ENCODE measurements at regions not wholly inside any gene's neighbourhood (a gene's known extent, or its start where the extent isn't known, plus 50 kb on each side); places are given as distances from the start of the nearest gene placed in this dataset.
A peak's percentile ranks its signal among the peaks of the same experiment; 100 is the strongest.

GRCh38 chr6:89028774-89029173 lies 51.8 kb upstream of the PNRC1 start:
- intact Hi-C loops (cut with DNase I) = no loop called here
- DNase-seq = no peak

- intact Hi-C loops (cut with DNase I) = no loop called here
- DNase-seq = no peak
Measured at GRCh38 chr6:89027756-89028155, 52.8 kb upstream of the PNRC1 start.

DNA sequence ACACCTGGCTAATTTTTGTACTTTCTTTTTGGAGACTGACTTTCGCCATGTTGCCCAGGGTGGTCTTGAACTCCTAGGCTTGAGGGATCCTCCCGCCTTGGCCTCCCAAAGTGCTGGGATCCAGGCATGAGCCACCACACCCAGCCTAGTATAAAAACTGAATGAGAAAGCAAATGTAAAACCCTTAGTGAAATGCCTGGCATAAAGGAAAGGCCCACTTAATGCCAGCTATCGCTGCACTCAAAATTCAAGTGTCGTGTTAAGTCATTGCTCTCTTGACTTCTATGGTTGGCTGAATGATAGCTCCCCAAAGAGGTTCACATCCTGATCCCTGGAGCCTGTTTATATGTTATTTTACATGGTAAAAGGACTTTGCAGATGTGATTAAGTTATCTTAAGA lies 54.4 kb upstream of the PNRC1 start:
- DNase-seq = no peak
- intact Hi-C loops (cut with DNase I) = no loop called here

DNA sequence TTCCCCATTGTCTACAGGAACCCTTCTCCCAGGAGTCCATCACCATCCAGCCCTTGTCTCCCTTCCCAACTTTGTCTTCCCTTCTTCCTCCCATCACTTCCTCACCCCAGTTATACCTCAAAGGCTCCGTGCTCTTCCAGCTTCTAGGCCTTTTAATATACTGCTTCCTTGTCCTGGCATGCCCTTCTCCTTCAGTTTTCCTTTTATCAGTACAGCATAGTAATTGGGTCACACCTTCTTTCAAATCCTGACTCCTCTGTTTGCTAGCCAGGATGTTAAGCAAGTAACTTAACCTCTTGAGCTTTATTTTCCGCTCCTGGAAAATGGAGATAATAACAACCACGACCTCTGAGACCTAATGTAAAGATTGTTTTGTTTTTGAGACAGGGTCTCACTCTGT lies 54.9 kb upstream of the PNRC1 start:
- no peak for DNase-seq

GRCh38 chr6:89024456-89024855 lies 56.1 kb upstream of the PNRC1 start:
- intact Hi-C loops (cut with DNase I) = no loop called here
- DNase-seq = no peak

More for the DNA sequence above, 54.9 kb upstream of the PNRC1 start:
- intact Hi-C loops (cut with DNase I) = no loop called here

GRCh38 chr6:89023591-89024441 lies 56.7 kb upstream of the PNRC1 start:
- no peak for DNase-seq
- intact Hi-C loops (cut with DNase I) = no loop called here

GRCh38 chr6:89022798-89023197 lies 57.8 kb upstream of the PNRC1 start:
- intact Hi-C loops (cut with DNase I) = no loop called here
- peak in 1 of 42 donors; percentile 8 for DNase-seq

DNA sequence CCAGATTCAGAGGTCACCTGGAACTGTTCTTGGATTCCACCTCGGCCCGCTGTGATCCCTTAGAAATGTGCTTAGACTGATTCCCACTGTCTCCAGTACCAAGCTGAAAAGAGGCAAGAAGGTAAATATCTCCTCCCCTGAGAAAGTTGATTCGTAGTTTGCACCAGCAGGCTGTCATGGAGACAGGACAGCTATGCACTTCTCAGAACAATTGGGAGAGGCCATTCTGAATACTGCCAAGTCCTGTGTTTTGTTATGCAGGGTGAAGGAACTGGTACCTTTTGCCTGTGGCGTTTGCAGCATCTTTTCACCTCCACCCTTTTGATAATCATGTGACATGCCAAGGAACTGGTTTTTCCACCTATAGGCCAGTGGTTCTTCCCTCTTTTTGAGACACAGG lies 58.2 kb upstream of the RNGTT start:
- DNase-seq = no peak
- intact Hi-C loops (cut with DNase I) = no loop called here

GRCh38 chr6:89015971-89016370 lies 52.6 kb upstream of the RNGTT start:
- DNase-seq = no peak

DNA sequence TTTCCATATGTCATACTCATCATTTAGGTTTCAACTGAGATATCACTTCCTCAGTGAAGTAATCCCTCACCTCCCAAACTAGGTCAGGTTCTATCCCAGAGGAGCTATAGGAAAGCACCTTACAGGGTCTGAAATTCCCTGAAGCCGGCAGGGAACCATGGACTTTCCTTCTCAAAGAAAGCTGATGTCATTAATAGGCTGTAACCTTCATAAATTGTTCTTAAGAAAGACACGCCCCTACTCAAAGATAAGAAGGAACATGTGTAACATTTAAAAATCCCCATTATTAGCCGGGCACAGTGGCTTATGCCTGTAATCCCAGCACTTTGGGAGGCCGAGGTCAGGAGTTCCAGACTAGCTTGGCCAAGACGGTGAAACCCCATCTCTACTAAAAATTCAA lies 50.0 kb upstream of the RNGTT start:
- intact Hi-C loops (cut with DNase I) = no loop called here
- no peak for DNase-seq

More at GRCh38 chr6:89015971-89016370, 52.6 kb upstream of the RNGTT start:
- intact Hi-C loops (cut with DNase I) = no loop called here

All from head of caudate nucleus (tissue), 42 donors.